ENCODE measurements at regions not wholly inside any gene's neighbourhood (a gene's known extent, or its start where the extent isn't known, plus 50 kb on each side); places are given as distances from the start of the nearest gene placed in this dataset.

- no peak for FAIRE-seq
- Histone ChIP-seq H2AFZ (ENCODE audit: control insufficient read depth, low read length) (no peak overlapping the region), H3K79me2 (ENCODE audit: control insufficient read depth, insufficient read depth, low read length) (no peaks in the 10 kb centered on the region), H3K27ac (ENCODE audit: control insufficient read depth, insufficient read depth, low read length) (no peak overlapping the region), H4K20me1 (ENCODE audit: control insufficient read depth, extremely low read depth, insufficient read depth, low read length) (no peaks in the 10 kb centered on the region), H3K9ac (ENCODE audit: control insufficient read depth, extremely low read depth, insufficient read depth, low read length) (no peak overlapping the region), H3K9me1 (ENCODE audit: control insufficient read depth, extremely low read depth, insufficient read depth, low read length) (no peaks in the 10 kb centered on the region), H3K4me2 (ENCODE audit: control insufficient read depth, extremely low read depth, insufficient read depth, low read depth, low read length) (no peak overlapping the region), H3K27me3 (ENCODE audit: control insufficient read depth, extremely low read depth, insufficient read depth, low read length) (no peaks in the 10 kb centered on the region), H3K4me3 (ENCODE audit: control insufficient read depth in 2 of 3, extremely low read depth in 1 of 3, insufficient read depth in 2 of 3, low read depth in 1 of 3, low read length in 3 of 3) (no peak overlapping the region), H3K36me3 (ENCODE audit: control insufficient read depth in 2 of 2, extremely low read depth in 1 of 2, insufficient read depth in 2 of 2, low read length in 2 of 2) (no peaks in the 10 kb centered on the region), H3K9me3 (ENCODE audit: control insufficient read depth, low read depth, low read length) (no peaks in the 10 kb centered on the region), H3K4me1 (ENCODE audit: control insufficient read depth, extremely low read depth, insufficient read depth, low read length) (no peaks in the 10 kb centered on the region)
- no peak for DNase-seq (ENCODE audit: low read depth, low spot score)
- dilution Hi-C loops (cut with MboI; ENCODE audit: extremely low pct_ligation_motif_present, low sequenced_read_pairs): no loop called here
- TF ChIP-seq EZH2 (IDR thresholded peaks at IDR 0.05; ENCODE audit: low read length) (no peak), CTCF (optimal IDR thresholded peaks at IDR 0.05 in 1 of 3, IDR thresholded peaks at IDR 0.05 in 1 of 3, conservative IDR thresholded peaks at IDR 0.05 in 1 of 3; ENCODE audit: extremely low read depth in 1 of 3, insufficient read depth in 2 of 3, low read length in 3 of 3) (no peak)
Measured at GRCh38 chr5:105745111-105745510, 1925.6 kb downstream of the EFNA5 start.

GRCh38 chr5:105740242-105740641, 1930.5 kb downstream of the EFNA5 start:
- H3K4me3 ChIP-seq (ENCODE audit: control insufficient read depth in 2 of 3, extremely low read depth in 1 of 3, insufficient read depth in 2 of 3, low read depth in 1 of 3, low read length in 3 of 3): no peak overlapping the region
- no peaks in the 10 kb centered on the region for H3K9me3 ChIP-seq (ENCODE audit: control insufficient read depth, low read depth, low read length)
- no peaks in the 10 kb centered on the region for H4K20me1 ChIP-seq (ENCODE audit: control insufficient read depth, extremely low read depth, insufficient read depth, low read length)
- TF ChIP-seq EZH2 (IDR thresholded peaks at IDR 0.05; ENCODE audit: low read length): no peak
- TF ChIP-seq CTCF (optimal IDR thresholded peaks at IDR 0.05 in 1 of 3, IDR thresholded peaks at IDR 0.05 in 1 of 3, conservative IDR thresholded peaks at IDR 0.05 in 1 of 3; ENCODE audit: extremely low read depth in 1 of 3, insufficient read depth in 2 of 3, low read length in 3 of 3): no peak
- no peak overlapping the region for H3K27ac ChIP-seq (ENCODE audit: control insufficient read depth, insufficient read depth, low read length)
- H3K4me2 ChIP-seq (ENCODE audit: control insufficient read depth, extremely low read depth, insufficient read depth, low read depth, low read length): no peak overlapping the region
- no peak overlapping the region for H2AFZ ChIP-seq (ENCODE audit: control insufficient read depth, low read length)
- H3K79me2 ChIP-seq (ENCODE audit: control insufficient read depth, insufficient read depth, low read length): no peaks in the 10 kb centered on the region
- FAIRE-seq (no peak), DNase-seq (ENCODE audit: low read depth, low spot score) (no peak)
- no peaks in the 10 kb centered on the region for H3K36me3 ChIP-seq (ENCODE audit: control insufficient read depth in 2 of 2, extremely low read depth in 1 of 2, insufficient read depth in 2 of 2, low read length in 2 of 2)
- no peaks in the 10 kb centered on the region for H3K4me1 ChIP-seq (ENCODE audit: control insufficient read depth, extremely low read depth, insufficient read depth, low read length)
- dilution Hi-C loops (cut with MboI; ENCODE audit: extremely low pct_ligation_motif_present, low sequenced_read_pairs): no loop called here
- H3K27me3 ChIP-seq (ENCODE audit: control insufficient read depth, extremely low read depth, insufficient read depth, low read length): no peaks in the 10 kb centered on the region
- no peaks in the 10 kb centered on the region for H3K9me1 ChIP-seq (ENCODE audit: control insufficient read depth, extremely low read depth, insufficient read depth, low read length)
- H3K9ac ChIP-seq (ENCODE audit: control insufficient read depth, extremely low read depth, insufficient read depth, low read length): no peak overlapping the region
